Transverse colon (tissue), 4 donors: ENCODE measurements at regions not wholly inside any gene's neighbourhood (a gene's known extent, or its start where the extent isn't known, plus 50 kb on each side); places are given as distances from the start of the nearest gene placed in this dataset.

ENCODE experiments used
- CTCF ChIP-seq, 5 experiments: fragments of 200-600 bp in 3 of 5; fragments of 450-650 bp in 2 of 5; sonication (generic) in 3 of 5; IDR thresholded peaks; 1 replicate in 2 of 5; 2 replicates in 3 of 5; pipeline ENCODE4 v1.5.1; 2016 to 2017; ENCODE audit warnings: antibody characterized with exemption in 5 of 5, inconsistent platforms in 3 of 5, mild to moderate bottlenecking in 2 of 5, moderate library complexity in 1 of 5
- POLR2A ChIP-seq: fragments of 450-650 bp; IDR thresholded peaks from one replicate; pipeline ENCODE4 v1.6.1; 2016; ENCODE audit warnings: antibody characterized with exemption, mild to moderate bottlenecking, moderate library complexity
- POLR2AphosphoS5 ChIP-seq, 3 donors: sonication (generic); formaldehyde crosslinking; IDR thresholded peaks; one replicate each; pipeline ENCODE4 v1.6.1; 2016; ENCODE audit warnings: antibody characterized with exemption in 3 of 3

GRCh38 chr11:11746449-11746848, 95.3 kb upstream of the USP47 start:
- no peak for TF ChIP-seq POLR2A
- TF ChIP-seq CTCF (IDR thresholded peaks at IDR 0.05) = no peak
- TF ChIP-seq POLR2AphosphoS5 (IDR thresholded peaks at IDR 0.05) = no peak
